ENCODE measurements at regions not wholly inside any gene's neighbourhood (a gene's known extent, or its start where the extent isn't known, plus 50 kb on each side); places are given as distances from the start of the nearest gene placed in this dataset.
"Not testable (repeated sequence)": the region's sequence is repeated elsewhere in the genome, so short reads cannot be mapped to it uniquely, and the experiment has no call there.

DNA sequence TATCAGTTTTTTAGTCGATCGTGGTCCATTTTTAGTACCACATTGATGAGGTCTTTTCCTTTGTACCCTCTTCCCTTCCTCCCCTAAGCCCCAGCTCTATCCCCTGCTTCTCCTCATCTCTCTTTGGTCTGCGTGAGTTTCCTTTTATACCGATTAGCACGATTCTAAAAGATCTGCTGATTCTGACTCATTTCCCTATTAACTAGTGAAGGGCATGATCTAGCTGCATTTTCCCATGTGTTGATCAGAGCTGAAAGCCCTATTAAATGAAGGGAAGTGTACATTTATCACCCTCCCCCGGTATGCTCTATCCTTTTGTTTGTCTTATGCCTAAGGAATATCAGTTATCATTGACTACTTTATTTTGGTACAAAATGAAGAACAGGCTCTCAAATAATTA, 181.7 kb upstream of the NPY2R start:
- DNase-seq (ENCODE audit: low spot score) (no peak), FAIRE-seq (no peak)

- no peak for FAIRE-seq
- DNase-seq (ENCODE audit: low spot score), result no peak
Observed at GRCh38 chr4:155032521-155033229, 175.8 kb upstream of the NPY2R start.

DNA sequence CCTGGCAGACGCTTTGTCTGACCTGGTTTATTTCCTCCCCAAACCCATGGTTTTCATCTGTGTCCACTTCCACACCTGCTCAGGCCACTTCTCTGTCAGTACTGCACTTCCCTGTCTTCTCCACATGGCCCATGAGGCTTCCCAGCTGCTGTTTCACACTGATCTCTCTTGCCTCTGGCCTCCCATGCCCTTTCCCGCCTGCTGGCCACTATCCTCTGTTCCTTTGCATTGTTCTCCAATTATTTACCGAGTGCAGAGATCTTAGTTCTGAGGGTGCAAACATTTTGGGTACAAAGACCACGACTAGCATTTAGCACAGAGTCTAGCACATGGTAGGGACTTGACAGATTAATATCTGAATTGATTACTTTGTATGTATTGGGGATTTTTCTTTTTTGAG, 174.8 kb upstream of the NPY2R start:
- DNase-seq (ENCODE audit: low spot score) (no peak), FAIRE-seq (no peak)

GRCh38 chr4:155037031-155037430, 171.4 kb upstream of the NPY2R start:
- no peak for FAIRE-seq
- no peak for DNase-seq (ENCODE audit: low spot score)

DNA sequence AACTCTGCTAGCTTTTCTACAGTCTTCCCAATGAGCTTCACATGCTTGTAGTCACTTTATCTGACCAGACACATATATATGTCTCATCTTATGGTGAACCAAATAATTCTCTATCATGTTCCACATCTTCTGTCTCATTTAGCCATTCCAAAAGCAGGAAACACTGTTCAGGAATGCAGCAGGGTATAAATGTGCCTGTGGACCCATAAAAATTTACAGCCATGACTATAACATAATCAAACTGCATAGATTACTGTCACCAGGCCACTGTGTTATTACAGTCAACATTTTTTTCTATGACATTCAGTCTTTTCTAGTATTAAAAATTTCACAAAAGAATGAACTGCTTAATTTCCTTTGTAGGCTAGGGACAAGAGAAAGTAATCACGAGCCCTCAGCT, 170.0 kb upstream of the NPY2R start:
- FAIRE-seq (no peak), DNase-seq (ENCODE audit: low spot score) (no peak)

- FAIRE-seq (no peak), DNase-seq (ENCODE audit: low spot score) (no peak)
Observed at GRCh38 chr4:155039162-155039561, 169.3 kb upstream of the NPY2R start.

- DNase-seq (ENCODE audit: low spot score) (no peak), FAIRE-seq (no peak)
Observed at GRCh38 chr4:155040031-155040430, 168.4 kb upstream of the NPY2R start.

DNA sequence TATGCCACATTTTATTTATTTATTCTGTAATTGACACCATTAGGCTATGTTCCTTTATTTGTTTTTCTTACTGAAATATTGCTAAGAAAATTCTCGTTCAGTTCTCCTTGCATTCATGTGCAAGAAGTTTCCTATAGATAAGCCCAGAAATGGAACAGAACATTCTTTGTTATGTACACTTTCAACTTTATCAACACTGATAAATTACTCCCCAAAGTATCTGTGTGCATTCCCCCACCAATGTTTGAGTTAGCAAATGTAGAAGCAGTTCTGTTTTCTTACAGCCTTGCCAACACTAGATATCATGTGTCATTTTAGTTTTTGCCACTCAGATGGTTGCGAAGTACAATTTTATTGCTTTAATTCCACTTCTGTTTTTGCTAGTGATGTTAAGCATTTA, 166.4 kb upstream of the NPY2R start:
- FAIRE-seq (no peak), DNase-seq (ENCODE audit: low spot score) (no peak)

DNA sequence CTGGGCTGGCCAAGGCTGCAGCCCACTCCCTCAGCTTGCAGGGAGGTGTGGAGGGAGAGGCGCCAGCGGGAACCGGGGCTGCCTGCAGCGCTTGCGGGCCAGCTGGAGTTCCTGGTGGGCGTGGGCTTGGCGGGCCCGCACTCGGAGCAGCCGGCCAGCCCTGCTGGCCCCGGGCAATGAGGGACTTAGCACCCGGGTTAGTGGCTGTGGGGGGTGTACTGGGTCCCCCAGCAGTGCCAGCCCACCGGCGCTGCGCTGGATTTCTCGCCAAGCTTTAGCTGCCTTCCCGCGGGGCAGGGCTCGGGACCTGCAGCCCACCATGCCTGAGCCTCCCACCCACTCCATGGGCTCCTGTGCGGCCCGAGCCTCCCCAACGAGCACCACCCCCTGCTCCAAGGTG, 164.2 kb upstream of the NPY2R start:
- FAIRE-seq; DNase-seq (ENCODE audit: low spot score): not testable (repeated sequence)

GRCh38 chr4:155047755-155048154, 160.7 kb upstream of the NPY2R start:
- no peak for DNase-seq (ENCODE audit: low spot score)

GRCh38 chr4:155054042-155054441, 154.4 kb upstream of the NPY2R start:
- not testable (repeated sequence) for FAIRE-seq; DNase-seq (ENCODE audit: low spot score)

More at GRCh38 chr4:155047755-155048154, 160.7 kb upstream of the NPY2R start:
- no peak for FAIRE-seq

GRCh38 chr4:155060419-155060818, 148.0 kb upstream of the NPY2R start:
- DNase-seq (ENCODE audit: low spot score) (no peak), FAIRE-seq (no peak)

DNA sequence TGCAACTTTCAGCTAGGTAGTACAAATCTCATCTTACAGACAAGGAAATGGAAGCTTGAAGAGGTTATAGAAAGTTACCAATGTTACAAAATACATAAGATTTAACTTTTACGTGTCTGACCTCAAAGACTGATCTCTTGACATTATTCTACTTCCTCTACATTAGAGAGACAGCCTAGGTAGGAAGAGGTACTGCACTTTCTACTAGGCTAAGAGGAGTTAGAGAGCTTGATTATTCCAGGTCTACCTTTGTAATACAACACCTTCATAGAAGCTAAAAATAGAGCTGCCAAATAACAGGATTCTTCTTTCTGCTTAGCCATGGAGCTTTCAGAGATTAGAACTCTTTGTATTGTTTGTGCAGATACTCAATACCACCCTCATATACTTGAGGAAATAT, 147.6 kb upstream of the NPY2R start:
- DNase-seq (ENCODE audit: low spot score) (no peak), FAIRE-seq (no peak)

- FAIRE-seq, result no peak
- no peak for DNase-seq (ENCODE audit: low spot score)
Observed at GRCh38 chr4:155062948-155063347, 145.5 kb upstream of the NPY2R start.

- DNase-seq (ENCODE audit: low spot score); FAIRE-seq: not testable (repeated sequence)
Observed at GRCh38 chr4:155064934-155065333, 143.5 kb upstream of the NPY2R start.

- FAIRE-seq (no peak), DNase-seq (ENCODE audit: low spot score) (no peak)
Observed at GRCh38 chr4:155066871-155067270, 141.6 kb upstream of the NPY2R start.

DNA sequence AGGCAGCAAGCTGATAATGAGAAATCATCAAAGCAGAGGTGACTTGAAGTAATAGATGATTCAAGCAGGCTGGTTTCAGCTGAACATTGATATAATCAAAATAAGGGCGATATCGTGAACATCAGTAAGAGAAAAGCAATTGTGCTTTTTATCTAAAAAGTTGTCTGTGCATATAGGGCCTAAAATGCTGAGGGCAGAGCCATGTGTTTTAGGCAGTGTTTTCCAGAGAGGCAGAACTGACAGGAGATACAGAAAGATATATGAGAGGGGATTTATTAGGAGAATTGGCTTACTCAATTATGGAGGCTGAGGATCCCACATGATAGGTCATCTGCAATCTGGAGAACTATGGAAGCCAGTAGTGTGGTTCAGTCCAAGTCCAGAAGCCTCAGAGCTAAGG, 136.5 kb upstream of the NPY2R start:
- FAIRE-seq, result no peak
- no peak for DNase-seq (ENCODE audit: low spot score)

DNA sequence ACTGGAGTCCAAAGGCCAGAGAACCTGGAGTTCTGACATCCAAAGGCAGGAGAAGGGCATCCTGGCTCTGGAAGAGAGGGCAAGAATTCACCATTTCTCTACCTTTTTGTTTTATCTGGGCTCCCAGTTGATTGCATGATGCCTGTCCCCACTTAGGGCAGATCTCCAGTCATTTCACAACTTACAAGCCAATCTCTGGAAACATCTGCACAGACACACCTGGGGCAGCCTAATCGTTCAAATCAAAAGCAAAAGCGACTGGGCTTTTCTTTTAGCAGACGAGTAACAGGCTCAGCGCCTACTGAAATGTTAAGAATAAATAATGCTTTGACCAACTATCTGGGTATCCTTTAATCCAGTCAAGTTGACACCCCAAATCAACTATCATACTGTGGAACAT, 136.0 kb upstream of the NPY2R start:
- no peak for FAIRE-seq
- DNase-seq (ENCODE audit: low spot score), result no peak

- FAIRE-seq (no peak), DNase-seq (ENCODE audit: low spot score) (no peak)
Observed at GRCh38 chr4:155073852-155074251, 134.6 kb upstream of the NPY2R start.

- FAIRE-seq (no peak), DNase-seq (ENCODE audit: low spot score) (no peak)
Observed at GRCh38 chr4:155076256-155076785, 132.1 kb upstream of the NPY2R start.

GRCh38 chr4:155077452-155078229, 130.8 kb upstream of the NPY2R start:
- DNase-seq (ENCODE audit: low spot score), result no peak

GRCh38 chr4:155079871-155080270, 128.6 kb upstream of the NPY2R start:
- peak; percentile 5 for DNase-seq (ENCODE audit: low spot score)

More at GRCh38 chr4:155077452-155078229, 130.8 kb upstream of the NPY2R start:
- no peak for FAIRE-seq

More at GRCh38 chr4:155079871-155080270, 128.6 kb upstream of the NPY2R start:
- no peak for FAIRE-seq

All from urothelium cell line (cell line).